ENCODE measurements at regions not wholly inside any gene's neighbourhood (a gene's known extent, or its start where the extent isn't known, plus 50 kb on each side); places are given as distances from the start of the nearest gene placed in this dataset.
"Not testable (repeated sequence)": the region's sequence is repeated elsewhere in the genome, so short reads cannot be mapped to it uniquely, and the experiment has no call there.

DNA sequence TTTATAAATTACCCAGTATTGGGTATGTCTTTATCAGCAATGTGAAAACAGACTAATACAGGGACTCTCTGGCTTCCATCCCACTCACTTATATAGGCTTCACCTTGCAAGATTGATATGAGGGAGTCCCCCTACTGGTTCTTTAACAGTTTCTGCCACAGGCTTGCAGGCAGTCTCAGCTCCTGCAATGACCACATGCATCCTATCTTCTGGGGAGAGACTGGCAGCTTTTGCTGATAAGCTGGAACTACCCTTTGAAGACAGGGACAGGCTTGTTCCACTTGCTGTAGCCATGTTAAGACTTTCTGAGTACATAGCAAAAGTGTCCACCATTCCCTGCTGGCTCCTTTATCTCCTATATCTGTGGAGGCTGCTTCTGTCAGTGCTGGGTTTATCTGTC is 531.7 kb upstream of the FLRT2 start:
- no peaks in the 10 kb centered on the region for H3K27me3 ChIP-seq
- no peak for DNase-seq
- no peak overlapping the region for H3K27ac ChIP-seq
- intact Hi-C loops (cut with DNase I): no loop called here
- H3K9me3 ChIP-seq: no peaks in the 10 kb centered on the region
- TF ChIP-seq, protein P1, sequence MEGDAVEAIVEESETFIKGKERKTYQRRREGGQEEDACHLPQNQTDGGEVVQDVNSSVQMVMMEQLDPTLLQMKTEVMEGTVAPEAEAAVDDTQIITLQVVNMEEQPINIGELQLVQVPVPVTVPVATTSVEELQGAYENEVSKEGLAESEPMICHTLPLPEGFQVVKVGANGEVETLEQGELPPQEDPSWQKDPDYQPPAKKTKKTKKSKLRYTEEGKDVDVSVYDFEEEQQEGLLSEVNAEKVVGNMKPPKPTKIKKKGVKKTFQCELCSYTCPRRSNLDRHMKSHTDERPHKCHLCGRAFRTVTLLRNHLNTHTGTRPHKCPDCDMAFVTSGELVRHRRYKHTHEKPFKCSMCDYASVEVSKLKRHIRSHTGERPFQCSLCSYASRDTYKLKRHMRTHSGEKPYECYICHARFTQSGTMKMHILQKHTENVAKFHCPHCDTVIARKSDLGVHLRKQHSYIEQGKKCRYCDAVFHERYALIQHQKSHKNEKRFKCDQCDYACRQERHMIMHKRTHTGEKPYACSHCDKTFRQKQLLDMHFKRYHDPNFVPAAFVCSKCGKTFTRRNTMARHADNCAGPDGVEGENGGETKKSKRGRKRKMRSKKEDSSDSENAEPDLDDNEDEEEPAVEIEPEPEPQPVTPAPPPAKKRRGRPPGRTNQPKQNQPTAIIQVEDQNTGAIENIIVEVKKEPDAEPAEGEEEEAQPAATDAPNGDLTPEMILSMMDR (IDR thresholded peaks at IDR 0.05): no peak
- H3K9ac ChIP-seq (ENCODE audit: low read depth in 2 of 2, low read length in 2 of 2): no peak overlapping the region
- no peaks in the 10 kb centered on the region for H3K36me3 ChIP-seq
- no peak overlapping the region for H3K4me3 ChIP-seq
- no peaks in the 10 kb centered on the region for H3K4me1 ChIP-seq

GRCh38 chr14:85002846-85003245 is 527.1 kb upstream of the FLRT2 start:
- no peaks in the 10 kb centered on the region for H3K27me3 ChIP-seq
- H3K27ac ChIP-seq: no peak overlapping the region
- no peak for DNase-seq
- no peak overlapping the region for H3K4me3 ChIP-seq
- intact Hi-C loops (cut with DNase I): no loop called here
- no peaks in the 10 kb centered on the region for H3K36me3 ChIP-seq
- TF ChIP-seq, protein P1 (IDR thresholded peaks at IDR 0.05): no peak
- H3K4me1 ChIP-seq: no peaks in the 10 kb centered on the region
- H3K9ac ChIP-seq (ENCODE audit: low read depth in 2 of 2, low read length in 2 of 2): no peak overlapping the region
- no peaks in the 10 kb centered on the region for H3K9me3 ChIP-seq

DNA sequence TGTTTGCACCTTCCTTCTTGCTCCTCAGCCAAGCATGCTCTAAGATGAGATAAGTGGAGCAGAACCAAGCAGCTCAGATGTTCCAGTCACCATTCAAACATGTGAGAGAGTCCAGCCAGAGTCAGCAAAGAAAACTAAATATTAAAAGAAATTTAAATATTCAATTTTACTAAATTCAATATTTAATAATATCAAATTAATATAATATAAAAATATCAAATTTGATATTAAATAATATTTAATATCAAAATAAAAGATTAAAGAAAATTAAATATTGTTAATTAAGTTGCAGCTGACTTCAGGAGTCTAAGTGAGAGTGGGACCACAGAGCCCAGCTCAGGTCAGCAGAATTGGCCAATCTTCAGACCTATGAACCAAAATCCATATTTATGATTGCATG is 526.1 kb upstream of the FLRT2 start:
- H3K4me1 ChIP-seq: no peaks in the 10 kb centered on the region
- TF ChIP-seq, protein P1 (IDR thresholded peaks at IDR 0.05): no peak
- H3K27ac ChIP-seq: no peak overlapping the region
- no peaks in the 10 kb centered on the region for H3K9me3 ChIP-seq
- DNase-seq: no peak
- intact Hi-C loops (cut with DNase I): no loop called here
- H3K27me3 ChIP-seq: no peaks in the 10 kb centered on the region
- no peak overlapping the region for H3K4me3 ChIP-seq
- H3K9ac ChIP-seq (ENCODE audit: low read depth in 2 of 2, low read length in 2 of 2): no peak overlapping the region
- no peaks in the 10 kb centered on the region for H3K36me3 ChIP-seq

GRCh38 chr14:85009506-85009905 is 520.4 kb upstream of the FLRT2 start:
- intact Hi-C loops (cut with DNase I): no loop called here
- no peak overlapping the region for H3K4me3 ChIP-seq
- H3K27me3 ChIP-seq: no peaks in the 10 kb centered on the region
- no peak for DNase-seq
- H3K36me3 ChIP-seq: no peaks in the 10 kb centered on the region
- no peak overlapping the region for H3K9ac ChIP-seq (ENCODE audit: low read depth in 2 of 2, low read length in 2 of 2)
- TF ChIP-seq, protein P1 (IDR thresholded peaks at IDR 0.05): no peak
- no peak overlapping the region for H3K27ac ChIP-seq
- no peaks in the 10 kb centered on the region for H3K9me3 ChIP-seq
- no peaks in the 10 kb centered on the region for H3K4me1 ChIP-seq

DNA sequence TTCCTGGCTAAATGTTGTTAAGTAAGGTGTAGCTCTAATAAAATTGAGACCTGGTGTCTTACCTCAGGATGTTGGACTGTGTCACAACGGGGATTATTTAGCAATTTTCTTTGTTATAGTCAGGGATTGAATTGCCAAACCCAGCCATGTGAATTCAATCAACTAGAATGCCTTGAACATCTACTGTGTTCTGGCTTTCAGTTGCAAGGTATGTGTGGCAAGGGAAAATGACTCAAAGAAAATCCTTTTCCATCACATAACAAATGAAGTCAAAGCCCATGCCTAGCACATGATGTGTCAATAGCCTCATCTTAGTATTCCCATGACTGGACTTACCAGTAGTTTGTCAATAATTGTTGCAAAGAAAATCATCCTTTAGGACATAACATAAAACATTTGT is 519.8 kb upstream of the FLRT2 start:
- Histone ChIP-seq H3K36me3 (no peaks in the 10 kb centered on the region), H3K4me3 (no peak overlapping the region), H3K27me3 (no peaks in the 10 kb centered on the region), H3K9ac (ENCODE audit: low read depth in 2 of 2, low read length in 2 of 2) (no peak overlapping the region), H3K27ac (no peak overlapping the region), H3K9me3 (no peaks in the 10 kb centered on the region), H3K4me1 (no peaks in the 10 kb centered on the region)
- DNase-seq: no peak
- TF ChIP-seq, protein P1 (IDR thresholded peaks at IDR 0.05): no peak
- intact Hi-C loops (cut with DNase I): no loop called here

GRCh38 chr14:85016496-85016895 is 513.4 kb upstream of the FLRT2 start:
- intact Hi-C loops (cut with DNase I): no loop called here
- Histone ChIP-seq H3K4me1 (no peaks in the 10 kb centered on the region), H3K9ac (ENCODE audit: low read depth in 2 of 2, low read length in 2 of 2) (no peak overlapping the region), H3K36me3 (no peaks in the 10 kb centered on the region), H3K4me3 (no peak overlapping the region), H3K27ac (no peak overlapping the region), H3K9me3 (no peaks in the 10 kb centered on the region), H3K27me3 (no peaks in the 10 kb centered on the region)
- DNase-seq: no peak
- TF ChIP-seq, protein P1 (IDR thresholded peaks at IDR 0.05): no peak

- intact Hi-C loops (cut with DNase I); H3K36me3 ChIP-seq; H3K9me3 ChIP-seq; H3K27me3 ChIP-seq; H3K4me3 ChIP-seq; H3K27ac ChIP-seq; DNase-seq; H3K9ac ChIP-seq (ENCODE audit: low read depth in 2 of 2, low read length in 2 of 2); H3K4me1 ChIP-seq: not testable (repeated sequence)
These were observed 506.1 kb upstream of the FLRT2 start for GRCh38 chr14:85023866-85024265.
